Astrocyte (in vitro differentiated cells and primary cell): ENCODE measurements at regions not wholly inside any gene's neighbourhood (a gene's known extent, or its start where the extent isn't known, plus 50 kb on each side); places are given as distances from the start of the nearest gene placed in this dataset.

Source experiments
- DNase-seq: peaks from one replicate; pipeline ENCODE4 v3.0.0-alpha.2; 2010; ENCODE audit warnings: low read depth
- FAIRE-seq: peaks from 2 replicates; lab custom pipeline; 2011; peaks lifted over from hg19 to GRCh38; lab: Jason Lieb, UNC
- H2AFZ ChIP-seq: 2 replicates; pipeline ENCODE4 v1.6.0; 2012; ENCODE audit warnings: low read depth, low read length, inconsistent platforms
- H3K27ac ChIP-seq: 2 replicates; pipeline ENCODE4 v1.5.1; 2011; ENCODE audit warnings: low read depth, low read length, inconsistent platforms
- H3K27me3 ChIP-seq: 2 replicates; pipeline ENCODE4 v1.6.0; 2011; ENCODE audit warnings: low read length, inconsistent platforms; ENCODE audit not compliant: insufficient read depth
- H3K36me3 ChIP-seq: 2 replicates; pipeline ENCODE4 v1.5.1; 2011; ENCODE audit warnings: low read length, inconsistent platforms; ENCODE audit not compliant: insufficient read depth
- H3K4me1 ChIP-seq: 2 replicates; pipeline ENCODE4 v1.5.1; 2011; ENCODE audit warnings: low read length, inconsistent platforms; ENCODE audit not compliant: insufficient read depth
- H3K4me2 ChIP-seq: 2 replicates; pipeline ENCODE4 v1.6.0; 2012; ENCODE audit warnings: low read length, inconsistent platforms
- H3K4me3 ChIP-seq: 2 replicates; pipeline ENCODE4 v1.5.1; 2011; ENCODE audit warnings: low read depth, mild to moderate bottlenecking, low read length, inconsistent platforms; ENCODE audit not compliant: insufficient read depth
- H3K79me2 ChIP-seq: 2 replicates; pipeline ENCODE4 v1.6.0; 2012; ENCODE audit warnings: mild to moderate bottlenecking, low read length, inconsistent platforms; ENCODE audit not compliant: insufficient read depth
- H3K9ac ChIP-seq: 2 replicates; pipeline ENCODE4 v1.6.0; 2012; ENCODE audit warnings: mild to moderate bottlenecking, low read length, inconsistent platforms
- H3K9me3 ChIP-seq: 2 replicates; pipeline ENCODE4 v1.5.1; 2012; ENCODE audit warnings: low read depth, mild to moderate bottlenecking, low read length, inconsistent platforms; ENCODE audit not compliant: insufficient read depth
- H4K20me1 ChIP-seq: 2 replicates; pipeline ENCODE4 v1.6.0; 2012; ENCODE audit warnings: low read length, inconsistent platforms; ENCODE audit not compliant: insufficient read depth
- H3K27ac Mint-ChIP-seq: one replicate; pipeline ENCODE4 v1.8.0; 2021; ENCODE audit warnings: mild to moderate bottlenecking, mixed read lengths; ENCODE audit not compliant: unreplicated experiment
- H3K27me3 Mint-ChIP-seq: one replicate; pipeline ENCODE4 v1.8.0; 2021; ENCODE audit warnings: low read depth, mixed read lengths; ENCODE audit not compliant: unreplicated experiment
- H3K36me3 Mint-ChIP-seq: one replicate; pipeline ENCODE4 v1.8.0; 2021; ENCODE audit warnings: low read depth, mixed read lengths; ENCODE audit not compliant: unreplicated experiment
- H3K4me1 Mint-ChIP-seq: one replicate; pipeline ENCODE4 v1.8.0; 2021; ENCODE audit warnings: low read depth, mixed read lengths; ENCODE audit not compliant: unreplicated experiment
- H3K4me3 Mint-ChIP-seq: one replicate; pipeline ENCODE4 v1.8.0; 2021; ENCODE audit warnings: mild to moderate bottlenecking, moderate library complexity, mixed read lengths; ENCODE audit not compliant: unreplicated experiment
- H3K9me3 Mint-ChIP-seq: one replicate; pipeline ENCODE4 v1.8.0; 2021; ENCODE audit warnings: mild to moderate bottlenecking, mixed read lengths; ENCODE audit not compliant: unreplicated experiment
- CTCF ChIP-seq: IDR thresholded peaks from 2 replicates; pipeline ENCODE4 v1.5.1; 2011; ENCODE audit warnings: low read depth, mild to moderate bottlenecking, inconsistent platforms, low read length, moderate library complexity; ENCODE audit not compliant: insufficient read depth
- EZH2 ChIP-seq: IDR thresholded peaks from 2 replicates; pipeline ENCODE4 v1.6.1; 2012; ENCODE audit warnings: mild to moderate bottlenecking, low read length, inconsistent platforms; ENCODE audit not compliant: insufficient read depth

- Histone ChIP-seq H2AFZ (no peak overlapping the region), H3K9me3 (no peaks in the 10 kb centered on the region), H4K20me1 (no peaks in the 10 kb centered on the region), H3K4me3 (no peak overlapping the region), H3K4me1 (no peaks in the 10 kb centered on the region), H3K27ac (no peak overlapping the region), H3K36me3 (no peaks in the 10 kb centered on the region), H3K9ac (no peak overlapping the region), H3K79me2 (no peaks in the 10 kb centered on the region), H3K4me2 (no peak overlapping the region), H3K27me3 (no peaks in the 10 kb centered on the region)
- Mint-ChIP-seq H3K4me1 (peaks cover 9% of the 10 kb centered on the region), H3K36me3 (no peaks in the 10 kb centered on the region), H3K27ac (no peak overlapping the region), H3K4me3 (no peak overlapping the region), H3K9me3 (no peaks in the 10 kb centered on the region), H3K27me3 (no peaks in the 10 kb centered on the region)
- FAIRE-seq: no peak
- no peak for DNase-seq
- no peak for TF ChIP-seq CTCF
- TF ChIP-seq EZH2: no peak
Measured at GRCh38 chr5:87015901-87016300, 251.8 kb upstream of the RASA1 start.

GRCh38 chr5:87020099-87020934 lies 247.4 kb upstream of the RASA1 start:
- peak overlapping the region; percentile 77 for H3K27ac Mint-ChIP-seq
- H3K4me3 Mint-ChIP-seq: no peak overlapping the region
- Histone ChIP-seq H3K9me3 (no peaks in the 10 kb centered on the region), H3K36me3 (no peaks in the 10 kb centered on the region), H3K4me3 (no peak overlapping the region), H3K9ac (no peak overlapping the region), H3K4me1 (no peaks in the 10 kb centered on the region), H3K79me2 (no peaks in the 10 kb centered on the region), H2AFZ (peak overlapping the region; percentile 39), H3K27ac (no peak overlapping the region), H3K4me2 (peak overlapping the region; percentile 3), H3K27me3 (no peaks in the 10 kb centered on the region), H4K20me1 (no peaks in the 10 kb centered on the region)
- TF ChIP-seq CTCF: no peak
- no peak for TF ChIP-seq EZH2
- peaks cover 9% of the 10 kb centered on the region for H3K4me1 Mint-ChIP-seq
- H3K9me3 Mint-ChIP-seq: peaks cover 7% of the 10 kb centered on the region
- DNase-seq (no peak), FAIRE-seq (no peak)
- H3K36me3 Mint-ChIP-seq: no peaks in the 10 kb centered on the region
- no peaks in the 10 kb centered on the region for H3K27me3 Mint-ChIP-seq

GRCh38 chr5:87022415-87022814 lies 245.3 kb upstream of the RASA1 start:
- Histone ChIP-seq H3K4me2 (no peak overlapping the region), H4K20me1 (no peaks in the 10 kb centered on the region), H3K9ac (no peak overlapping the region), H3K27ac (no peak overlapping the region), H3K79me2 (no peaks in the 10 kb centered on the region), H3K36me3 (no peaks in the 10 kb centered on the region), H3K4me3 (no peak overlapping the region), H3K4me1 (no peaks in the 10 kb centered on the region), H3K27me3 (no peaks in the 10 kb centered on the region), H3K9me3 (no peaks in the 10 kb centered on the region), H2AFZ (no peak overlapping the region)
- H3K27ac Mint-ChIP-seq: no peak overlapping the region
- H3K27me3 Mint-ChIP-seq: no peaks in the 10 kb centered on the region
- H3K36me3 Mint-ChIP-seq: no peaks in the 10 kb centered on the region
- no peak overlapping the region for H3K4me3 Mint-ChIP-seq
- FAIRE-seq (no peak), DNase-seq (no peak)
- peaks cover 8% of the 10 kb centered on the region for H3K9me3 Mint-ChIP-seq
- peaks cover 9% of the 10 kb centered on the region for H3K4me1 Mint-ChIP-seq
- TF ChIP-seq EZH2 (no peak), CTCF (no peak)
